ENCODE measurements at regions not wholly inside any gene's neighbourhood (a gene's known extent, or its start where the extent isn't known, plus 50 kb on each side); places are given as distances from the start of the nearest gene placed in this dataset.

DNA sequence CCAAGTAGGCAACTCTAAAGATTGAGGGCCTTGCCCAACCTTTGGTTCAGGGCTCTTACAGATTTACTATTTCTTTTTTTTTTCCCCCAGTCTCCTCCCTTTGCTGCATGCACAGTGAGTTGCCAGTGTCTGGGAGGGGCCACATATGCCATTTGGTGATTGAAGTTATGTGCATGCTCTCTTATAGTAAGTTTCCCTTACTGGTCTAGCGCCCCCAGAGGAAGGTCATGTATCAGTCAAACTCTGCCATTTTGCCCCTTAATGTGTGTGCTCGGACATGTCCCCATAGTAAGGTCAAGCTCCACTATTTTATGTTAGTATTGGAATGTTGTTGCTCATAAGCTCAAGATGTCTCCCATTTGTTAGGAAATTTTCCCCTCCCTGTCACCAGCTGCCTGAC is 1138.0 kb upstream of the SLC10A2 start:
- TF ChIP-seq, protein P1, sequence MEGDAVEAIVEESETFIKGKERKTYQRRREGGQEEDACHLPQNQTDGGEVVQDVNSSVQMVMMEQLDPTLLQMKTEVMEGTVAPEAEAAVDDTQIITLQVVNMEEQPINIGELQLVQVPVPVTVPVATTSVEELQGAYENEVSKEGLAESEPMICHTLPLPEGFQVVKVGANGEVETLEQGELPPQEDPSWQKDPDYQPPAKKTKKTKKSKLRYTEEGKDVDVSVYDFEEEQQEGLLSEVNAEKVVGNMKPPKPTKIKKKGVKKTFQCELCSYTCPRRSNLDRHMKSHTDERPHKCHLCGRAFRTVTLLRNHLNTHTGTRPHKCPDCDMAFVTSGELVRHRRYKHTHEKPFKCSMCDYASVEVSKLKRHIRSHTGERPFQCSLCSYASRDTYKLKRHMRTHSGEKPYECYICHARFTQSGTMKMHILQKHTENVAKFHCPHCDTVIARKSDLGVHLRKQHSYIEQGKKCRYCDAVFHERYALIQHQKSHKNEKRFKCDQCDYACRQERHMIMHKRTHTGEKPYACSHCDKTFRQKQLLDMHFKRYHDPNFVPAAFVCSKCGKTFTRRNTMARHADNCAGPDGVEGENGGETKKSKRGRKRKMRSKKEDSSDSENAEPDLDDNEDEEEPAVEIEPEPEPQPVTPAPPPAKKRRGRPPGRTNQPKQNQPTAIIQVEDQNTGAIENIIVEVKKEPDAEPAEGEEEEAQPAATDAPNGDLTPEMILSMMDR (IDR thresholded peaks at IDR 0.05): no peak
- TF ChIP-seq POLR2A (IDR thresholded peaks at IDR 0.05): no peak

Measured in breast epithelium (tissue), 3 donors.